Right lobe of liver (tissue), 6 donors: ENCODE measurements at regions not wholly inside any gene's neighbourhood (a gene's known extent, or its start where the extent isn't known, plus 50 kb on each side); places are given as distances from the start of the nearest gene placed in this dataset.

Source experiments
- ATAC-seq, 4 donors: fragments of 200-7000 bp; cut with Tn5 transposase; one replicate each; pipeline ENCODE4 v1.9.1; 2020; ENCODE audit warnings: mild to moderate bottlenecking in 4 of 4, moderate library complexity in 4 of 4
- DNase-seq, 3 donors: peaks; one replicate each; pipeline ENCODE4 v3.0.0-alpha.2; 2020
- H3K27ac ChIP-seq, 3 donors: fragments of 200-600 bp; one replicate each; pipeline ENCODE4 v1.8.0; 2022
- H3K27me3 ChIP-seq, 2 donors: fragments of 200-600 bp; one replicate each; pipeline ENCODE4 v1.8.0; 2022
- H3K36me3 ChIP-seq, 4 donors: fragments of 200-600 bp; sonication (generic) in 1 of 4; one replicate each; pipeline versions ENCODE4 v1.5.1 to v1.8.0; 2017 to 2022; ENCODE audit warnings: control low read depth in 1 of 4
- H3K4me1 ChIP-seq, 4 donors: fragments of 200-600 bp; sonication (generic) in 1 of 4; one replicate each; pipeline versions ENCODE4 v1.5.1 to v1.8.0; 2017 to 2022; ENCODE audit warnings: control low read depth in 1 of 4
- H3K4me3 ChIP-seq, 3 donors: fragments of 200-600 bp; one replicate each; pipeline ENCODE4 v1.8.0; 2022
- H3K9me3 ChIP-seq, 4 donors: fragments of 200-600 bp; sonication (generic) in 1 of 4; one replicate each; pipeline versions ENCODE4 v1.5.1 to v1.8.0; 2017 to 2022; ENCODE audit warnings: control low read depth in 1 of 4
- POLR2A ChIP-seq: fragments of 450-650 bp; IDR thresholded peaks from one replicate; pipeline ENCODE4 v1.6.1; 2017; ENCODE audit warnings: antibody characterized with exemption, mild to moderate bottlenecking
- WGBS: methylation state at CpG from one replicate; pipeline ENCODE4 v1.1.6; 2018; ENCODE audit warnings: low coverage, low lambda C conversion rate; ENCODE audit not compliant: insufficient coverage; ENCODE audit errors: missing lambda C conversion rate; 5-methylcytosine and 5-hydroxymethylcytosine counted together
- intact Hi-C, 2 donors: fragments of 100-400 bp; cut with DNase I; formaldehyde crosslinking; loops; one replicate each; pipeline versions ENCODE4 v1.11.2 to v1.14.1; 2022
- TF ChIP-seq, protein P1 (sequence below), 4 donors: fragments of 200-600 bp in 3 of 4; fragments of 450-650 bp in 1 of 4; IDR thresholded peaks; one replicate each; pipeline versions ENCODE4 v1.5.1 to v1.8.0; 2016 to 2022; ENCODE audit warnings: antibody characterized with exemption in 4 of 4, mild to moderate bottlenecking in 2 of 4
- donor health status: DM: no; HTN: yes; CAD: no.
- donor health status: DM: no; HTN: no; CAD: no.
- donor health status: DM: no; HTN: no; CAD: no.
- donor health status: DM: no; HTN: yes; CAD: no.
- donor health status: DM: no; HTN: yes; CAD: no.

DNA sequence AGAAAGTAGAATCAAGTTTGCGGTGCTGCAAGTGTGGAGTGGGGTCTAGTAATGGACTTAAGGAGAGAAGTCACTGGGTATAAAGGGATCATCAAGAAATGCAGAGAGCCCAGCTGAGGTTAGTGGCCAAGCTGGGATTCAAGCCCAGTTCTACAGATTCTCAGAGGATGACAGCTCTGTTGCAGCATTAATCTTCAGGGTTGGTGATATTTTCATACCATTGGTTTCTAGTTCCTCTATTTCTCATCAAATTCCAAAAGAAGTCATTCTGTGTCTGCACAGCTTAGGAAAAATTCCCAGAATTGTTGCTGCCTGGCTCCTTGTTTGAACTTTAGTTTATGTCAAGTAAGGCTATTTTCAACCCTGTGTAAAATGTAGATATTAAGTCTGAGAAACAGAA, 169.5 kb upstream of the NTF3 start:
- intact Hi-C loops = no loop called here
- no peak for TF ChIP-seq POLR2A
- TF ChIP-seq, protein P1, sequence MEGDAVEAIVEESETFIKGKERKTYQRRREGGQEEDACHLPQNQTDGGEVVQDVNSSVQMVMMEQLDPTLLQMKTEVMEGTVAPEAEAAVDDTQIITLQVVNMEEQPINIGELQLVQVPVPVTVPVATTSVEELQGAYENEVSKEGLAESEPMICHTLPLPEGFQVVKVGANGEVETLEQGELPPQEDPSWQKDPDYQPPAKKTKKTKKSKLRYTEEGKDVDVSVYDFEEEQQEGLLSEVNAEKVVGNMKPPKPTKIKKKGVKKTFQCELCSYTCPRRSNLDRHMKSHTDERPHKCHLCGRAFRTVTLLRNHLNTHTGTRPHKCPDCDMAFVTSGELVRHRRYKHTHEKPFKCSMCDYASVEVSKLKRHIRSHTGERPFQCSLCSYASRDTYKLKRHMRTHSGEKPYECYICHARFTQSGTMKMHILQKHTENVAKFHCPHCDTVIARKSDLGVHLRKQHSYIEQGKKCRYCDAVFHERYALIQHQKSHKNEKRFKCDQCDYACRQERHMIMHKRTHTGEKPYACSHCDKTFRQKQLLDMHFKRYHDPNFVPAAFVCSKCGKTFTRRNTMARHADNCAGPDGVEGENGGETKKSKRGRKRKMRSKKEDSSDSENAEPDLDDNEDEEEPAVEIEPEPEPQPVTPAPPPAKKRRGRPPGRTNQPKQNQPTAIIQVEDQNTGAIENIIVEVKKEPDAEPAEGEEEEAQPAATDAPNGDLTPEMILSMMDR (IDR thresholded peaks at IDR 0.05) = no peak
- Histone ChIP-seq H3K27ac (no peak overlapping the region), H3K4me3 (no peak overlapping the region), H3K36me3 (no peaks in the 10 kb centered on the region), H3K27me3 (no peaks in the 10 kb centered on the region), H3K4me1 (no peaks in the 10 kb centered on the region), H3K9me3 (no peaks in the 10 kb centered on the region)
- DNase-seq (no peak), ATAC-seq (peak in 1 of 4 donors; percentile 23)
- WGBS = 78% methylated on average over 1 of the region's 1 CpG

DNA sequence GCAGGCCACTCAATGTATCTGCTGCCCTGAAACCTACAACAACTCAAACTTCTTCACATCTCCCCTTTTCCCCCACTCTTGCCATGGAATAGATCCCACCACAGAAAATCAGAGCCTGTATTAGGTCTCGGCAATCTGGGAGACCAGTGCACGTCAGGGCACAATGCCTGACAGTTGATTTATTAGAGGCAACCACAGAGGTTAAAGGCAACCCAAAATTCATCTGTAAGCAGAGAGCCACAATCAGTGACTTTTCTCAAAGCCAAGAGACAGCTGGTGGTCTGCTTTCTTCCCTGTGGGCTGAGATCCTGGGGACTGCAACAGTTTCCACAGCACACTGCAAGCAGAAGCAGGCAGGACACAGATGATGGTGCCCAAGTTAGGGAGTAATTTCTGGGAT, 169.0 kb upstream of the NTF3 start:
- DNase-seq = no peak

DNA sequence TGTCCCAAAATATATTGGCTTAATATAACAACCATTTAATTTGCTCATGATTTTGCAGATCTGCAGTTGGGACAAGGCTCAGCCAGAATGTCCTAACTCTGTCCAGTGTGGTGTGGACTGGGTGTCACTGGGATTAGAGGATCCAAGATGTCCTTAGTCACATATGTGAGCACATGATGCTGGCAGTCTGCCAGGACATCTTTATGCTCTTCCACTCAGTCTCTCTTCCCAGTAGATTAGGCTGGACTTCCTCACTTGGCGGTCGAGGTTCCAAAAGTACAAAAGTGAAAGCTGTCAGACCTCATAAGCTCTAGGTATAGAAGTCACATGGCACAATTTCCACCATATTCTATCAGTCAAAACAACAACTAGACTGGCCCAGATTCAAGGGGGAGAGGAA, 167.9 kb upstream of the NTF3 start:
- intact Hi-C loops = no loop called here
- ATAC-seq (peak in 1 of 4 donors; percentile 32), DNase-seq (no peak)
- Histone ChIP-seq H3K9me3 (no peaks in the 10 kb centered on the region), H3K36me3 (no peaks in the 10 kb centered on the region), H3K4me3 (no peak overlapping the region), H3K4me1 (no peaks in the 10 kb centered on the region), H3K27ac (no peak overlapping the region), H3K27me3 (no peaks in the 10 kb centered on the region)
- WGBS = 60% methylated on average over 2 of the region's 2 CpGs
- no peak for TF ChIP-seq POLR2A
- TF ChIP-seq, protein P1 (IDR thresholded peaks at IDR 0.05) = no peak

More for the DNA sequence above, 169.0 kb upstream of the NTF3 start:
- H3K27ac ChIP-seq = no peak overlapping the region
- H3K4me3 ChIP-seq = no peak overlapping the region
- WGBS = 19% methylated on average over 2 of the region's 2 CpGs
- no peaks in the 10 kb centered on the region for H3K4me1 ChIP-seq
- H3K36me3 ChIP-seq = no peaks in the 10 kb centered on the region
- no peaks in the 10 kb centered on the region for H3K9me3 ChIP-seq
- no peak for ATAC-seq
- H3K27me3 ChIP-seq = no peaks in the 10 kb centered on the region
- intact Hi-C loops = no loop called here
- TF ChIP-seq POLR2A = no peak
- TF ChIP-seq, protein P1 (IDR thresholded peaks at IDR 0.05) = no peak

DNA sequence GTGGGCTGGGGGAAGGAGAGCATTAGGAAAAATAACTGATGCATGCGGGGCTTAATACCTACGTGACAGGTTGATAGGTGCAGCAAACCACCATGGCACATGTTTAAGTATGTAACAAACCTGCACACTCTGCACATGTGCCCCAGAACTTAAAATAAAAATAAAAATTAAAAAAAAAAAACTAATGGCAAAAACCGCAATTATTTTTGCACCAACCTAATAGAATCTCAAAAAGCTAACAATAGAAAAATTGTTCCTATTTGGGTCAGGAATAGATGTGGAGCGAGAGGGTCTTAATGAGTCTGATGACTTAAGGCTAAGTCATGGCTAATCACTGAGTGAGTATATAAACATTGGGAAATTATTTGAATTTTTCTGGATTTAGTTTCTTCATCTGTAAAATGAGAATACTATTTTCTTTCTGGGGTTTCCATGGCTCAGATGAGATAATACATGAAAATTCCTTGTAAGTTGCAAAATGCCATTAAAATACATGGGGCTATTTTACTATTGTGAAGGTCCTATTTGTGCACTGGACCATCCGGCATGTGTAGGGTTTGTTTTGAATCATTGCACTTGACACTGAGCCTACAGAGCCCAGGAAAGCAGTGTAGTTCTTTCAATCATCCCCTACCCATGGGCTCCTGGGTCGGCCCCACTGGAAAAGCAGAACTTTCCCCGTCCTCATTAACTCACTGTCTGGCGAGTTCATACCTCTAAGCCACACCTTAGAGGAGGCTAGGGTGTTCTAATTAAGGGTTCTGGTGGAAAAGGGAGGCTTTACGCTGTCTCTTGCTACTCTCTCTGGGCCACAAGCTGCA, 164.1 kb upstream of the NTF3 start:
- Histone ChIP-seq H3K36me3 (no peaks in the 10 kb centered on the region), H3K4me1 (no peaks in the 10 kb centered on the region), H3K27me3 (no peaks in the 10 kb centered on the region), H3K27ac (no peak overlapping the region), H3K4me3 (no peak overlapping the region), H3K9me3 (no peaks in the 10 kb centered on the region)
- DNase-seq = no peak
- intact Hi-C loops = no loop called here
- 61% methylated on average over 9 of the region's 9 CpGs for WGBS
- no peak for ATAC-seq
- TF ChIP-seq POLR2A = no peak
- TF ChIP-seq, protein P1 (IDR thresholded peaks at IDR 0.05) = no peak
